Neuron (in vitro differentiated cells): ENCODE measurements at regions not wholly inside any gene's neighbourhood (a gene's known extent, or its start where the extent isn't known, plus 50 kb on each side); places are given as distances from the start of the nearest gene placed in this dataset.
"Not testable (repeated sequence)": the region's sequence is repeated elsewhere in the genome, so short reads cannot be mapped to it uniquely, and the experiment has no call there.

Source experiments
- H2AFZ ChIP-seq: one replicate; pipeline ENCODE4 v1.6.1; 2013; ENCODE audit warnings: low read depth, mild to moderate bottlenecking, inconsistent platforms, low read length, moderate library complexity
- H3K27me3 ChIP-seq: one replicate; pipeline ENCODE4 v1.6.1; 2013; ENCODE audit warnings: low read length; ENCODE audit not compliant: insufficient read depth
- H3K36me3 ChIP-seq: one replicate; pipeline ENCODE4 v1.6.1; 2013; ENCODE audit warnings: low read length; ENCODE audit not compliant: insufficient read depth
- H3K4me1 ChIP-seq: one replicate; pipeline ENCODE4 v1.6.1; 2013; ENCODE audit warnings: low read length; ENCODE audit not compliant: insufficient read depth
- H3K4me3 ChIP-seq: 2 replicates; pipeline ENCODE4 v1.5.1; 2013; ENCODE audit warnings: mild to moderate bottlenecking, low read length, moderate library complexity
- H3K9me3 ChIP-seq: one replicate; pipeline ENCODE4 v1.6.1; 2013; ENCODE audit warnings: low read length

DNA sequence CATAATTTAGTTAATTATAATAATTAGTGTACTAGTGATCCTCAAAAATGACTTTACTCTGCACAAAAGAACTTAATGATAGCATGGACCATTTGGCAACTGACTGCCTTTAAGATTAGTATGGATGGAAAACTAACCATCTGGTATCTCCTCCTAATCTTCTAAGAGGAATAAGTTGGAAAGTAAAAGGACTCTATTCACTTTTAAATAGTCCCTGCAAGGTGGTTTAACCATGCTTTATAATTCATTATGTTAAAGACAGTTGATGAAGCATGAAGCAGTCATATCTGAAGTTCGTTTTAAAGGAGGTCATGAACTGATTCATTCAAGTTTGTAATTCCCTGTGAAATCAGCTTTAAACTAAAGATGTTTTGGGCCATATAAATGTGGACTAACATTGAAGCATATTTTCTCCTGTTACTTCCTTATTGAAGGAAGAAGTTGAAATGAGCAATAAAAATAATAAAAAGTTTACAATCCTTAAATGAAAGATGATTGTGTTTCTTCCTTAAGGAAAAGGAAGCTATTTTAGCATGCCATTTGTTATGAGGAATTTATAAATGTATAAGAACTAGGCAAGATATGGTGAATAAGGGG lies 446.0 kb downstream of the XIRP2 start:
- Histone ChIP-seq H3K36me3 (no peaks in the 10 kb centered on the region), H3K4me3 (no peak overlapping the region), H3K9me3 (no peaks in the 10 kb centered on the region), H2AFZ (no peak overlapping the region), H3K27me3 (no peaks in the 10 kb centered on the region), H3K4me1 (peaks cover 11% of the 10 kb centered on the region)

DNA sequence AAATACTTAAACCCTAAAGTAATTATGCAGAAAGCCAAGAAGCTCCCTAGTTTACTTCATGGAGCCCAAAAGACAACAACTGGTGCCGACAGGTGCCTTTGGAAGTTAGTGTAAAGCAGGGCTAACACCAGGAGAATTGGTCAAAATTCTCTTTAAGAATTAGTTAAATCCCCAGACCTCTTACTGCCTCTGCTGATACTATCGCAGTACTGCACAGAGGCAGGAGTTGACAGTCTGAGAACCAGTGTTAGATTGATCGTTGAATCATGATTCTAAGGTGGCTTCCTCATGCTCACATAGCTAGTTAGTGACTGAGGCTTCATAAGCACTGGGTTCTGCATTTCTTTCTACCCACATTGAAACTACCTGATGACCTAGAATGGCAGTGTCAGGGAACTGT lies 445.0 kb downstream of the XIRP2 start:
- Histone ChIP-seq H3K4me1 (peaks cover 11% of the 10 kb centered on the region), H3K27me3 (no peaks in the 10 kb centered on the region), H3K9me3 (no peaks in the 10 kb centered on the region), H3K36me3 (no peaks in the 10 kb centered on the region), H3K4me3 (no peak overlapping the region), H2AFZ (no peak overlapping the region)

DNA sequence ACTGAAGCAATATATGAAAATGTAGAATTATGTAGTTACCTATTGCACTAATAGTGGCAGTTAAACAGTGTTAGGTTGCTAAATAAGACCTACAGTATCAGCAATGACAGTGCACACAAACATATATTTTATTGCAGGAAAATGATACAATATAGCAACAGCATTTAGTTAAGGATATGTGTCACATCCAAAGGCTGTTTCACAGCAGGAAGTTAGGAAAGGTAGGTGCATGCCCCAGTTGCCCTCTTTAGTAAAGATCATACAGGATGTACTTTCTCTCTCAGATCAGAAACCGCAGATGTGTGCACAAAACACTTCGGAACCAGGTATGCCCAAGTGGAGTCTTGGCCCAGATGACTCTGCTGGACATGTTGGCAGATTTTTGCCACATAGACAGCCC lies 444.1 kb downstream of the XIRP2 start:
- peaks cover 11% of the 10 kb centered on the region for H3K4me1 ChIP-seq
- no peaks in the 10 kb centered on the region for H3K36me3 ChIP-seq
- no peak overlapping the region for H2AFZ ChIP-seq
- no peak overlapping the region for H3K4me3 ChIP-seq
- no peaks in the 10 kb centered on the region for H3K27me3 ChIP-seq
- no peaks in the 10 kb centered on the region for H3K9me3 ChIP-seq

- H3K4me1 ChIP-seq, result peaks cover 11% of the 10 kb centered on the region
- H3K9me3 ChIP-seq, result no peaks in the 10 kb centered on the region
- H2AFZ ChIP-seq, result peak overlapping the region; percentile 33
- no peaks in the 10 kb centered on the region for H3K27me3 ChIP-seq
- no peaks in the 10 kb centered on the region for H3K36me3 ChIP-seq
- H3K4me3 ChIP-seq, result peak overlapping the region; percentile 29
Observed at GRCh38 chr2:167331636-167332232, 443.5 kb downstream of the XIRP2 start.

DNA sequence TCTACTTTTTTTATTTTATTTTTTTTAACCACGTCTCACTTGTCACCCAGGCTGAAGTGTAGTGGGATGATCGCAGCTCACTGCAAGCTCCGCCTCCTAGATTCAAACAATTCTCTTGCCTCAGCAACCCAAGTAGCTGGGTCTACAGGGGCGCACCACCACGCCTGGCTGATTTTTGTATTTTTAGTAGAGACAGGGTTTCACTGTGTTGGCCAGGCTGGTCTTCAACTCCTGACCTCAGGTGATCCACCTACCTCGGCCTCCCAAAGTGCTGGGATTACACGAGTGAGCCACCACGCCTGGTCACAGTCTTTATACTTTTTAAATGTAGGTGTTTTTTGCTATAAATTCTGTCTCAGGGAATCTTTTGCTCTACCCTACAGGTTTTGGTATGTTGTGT lies 440.5 kb downstream of the XIRP2 start:
- not testable (repeated sequence) for H3K4me3 ChIP-seq, H2AFZ ChIP-seq, H3K9me3 ChIP-seq, H3K27me3 ChIP-seq, H3K36me3 ChIP-seq
- peaks cover 11% of the 10 kb centered on the region for H3K4me1 ChIP-seq

DNA sequence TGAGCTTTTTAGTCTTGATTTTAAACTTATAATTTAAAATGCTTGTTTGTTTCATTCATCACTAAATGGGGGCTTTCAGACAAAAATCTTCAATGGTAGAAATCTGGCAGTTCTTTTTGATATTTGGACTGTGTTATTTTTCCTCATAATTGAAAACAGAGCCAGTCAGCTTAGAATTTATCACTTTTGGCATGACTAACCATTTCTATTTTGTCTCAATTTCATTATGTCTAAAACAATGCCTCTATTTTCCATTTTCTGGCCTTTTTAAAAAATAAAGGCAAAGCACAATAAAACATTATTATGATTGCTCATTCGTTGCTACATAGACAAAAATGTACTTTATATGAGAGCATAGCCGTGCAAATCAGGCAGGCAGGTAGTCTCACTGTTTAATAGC lies 434.5 kb downstream of the XIRP2 start:
- Histone ChIP-seq H3K4me3 (no peak overlapping the region), H3K27me3 (no peaks in the 10 kb centered on the region), H3K36me3 (no peaks in the 10 kb centered on the region), H3K4me1 (no peaks in the 10 kb centered on the region), H3K9me3 (peaks cover 3% of the 10 kb centered on the region), H2AFZ (no peak overlapping the region)

DNA sequence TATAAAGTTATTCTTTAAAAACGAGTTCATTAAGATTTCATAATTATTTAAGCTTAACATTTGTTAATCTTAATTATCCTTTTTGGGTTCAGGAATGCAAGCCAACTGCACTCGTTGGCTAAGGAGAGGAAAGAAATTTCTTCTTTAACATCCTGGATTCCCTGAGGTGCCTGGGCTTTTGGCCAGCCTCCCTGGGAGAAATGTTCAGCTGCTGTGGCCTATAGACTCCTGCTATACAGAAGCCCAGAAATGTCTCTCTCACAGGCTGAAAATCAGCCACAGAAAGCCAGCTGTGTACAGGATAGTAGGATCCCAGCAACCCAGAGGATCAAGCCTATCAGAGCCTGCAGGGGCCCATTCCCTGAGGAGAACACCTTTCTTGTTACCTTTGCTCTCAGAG lies 430.3 kb downstream of the XIRP2 start:
- Histone ChIP-seq H2AFZ (no peak overlapping the region), H3K9me3 (peaks cover 3% of the 10 kb centered on the region), H3K36me3 (no peaks in the 10 kb centered on the region), H3K27me3 (no peaks in the 10 kb centered on the region), H3K4me1 (no peaks in the 10 kb centered on the region), H3K4me3 (no peak overlapping the region)

DNA sequence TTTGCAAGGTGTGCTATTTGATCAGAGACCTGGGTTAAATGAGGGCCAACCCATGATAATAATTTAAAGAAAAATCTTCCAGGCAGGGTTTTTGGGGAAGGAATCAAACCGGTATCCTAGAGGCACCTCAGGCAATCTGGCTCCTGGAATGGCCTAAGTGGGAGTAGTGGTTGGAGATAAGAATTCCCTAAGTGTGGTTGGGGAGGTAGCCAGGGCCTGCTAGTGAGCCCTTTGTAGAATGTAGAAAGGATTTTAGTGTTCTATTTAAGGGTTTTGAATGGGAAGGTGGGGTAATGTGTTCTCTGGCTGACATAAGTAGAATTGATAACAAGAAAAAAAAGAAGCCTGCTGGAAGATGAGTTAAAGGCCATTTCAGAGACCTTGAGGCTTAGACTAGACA lies 422.2 kb downstream of the XIRP2 start:
- H3K9me3 ChIP-seq, result no peaks in the 10 kb centered on the region
- no peak overlapping the region for H2AFZ ChIP-seq
- no peaks in the 10 kb centered on the region for H3K4me1 ChIP-seq

More for the DNA sequence above, 422.2 kb downstream of the XIRP2 start:
- Histone ChIP-seq H3K27me3 (no peaks in the 10 kb centered on the region), H3K36me3 (no peaks in the 10 kb centered on the region), H3K4me3 (no peak overlapping the region)
